ENCODE measurements at regions not wholly inside any gene's neighbourhood (a gene's known extent, or its start where the extent isn't known, plus 50 kb on each side); places are given as distances from the start of the nearest gene placed in this dataset.

DNA sequence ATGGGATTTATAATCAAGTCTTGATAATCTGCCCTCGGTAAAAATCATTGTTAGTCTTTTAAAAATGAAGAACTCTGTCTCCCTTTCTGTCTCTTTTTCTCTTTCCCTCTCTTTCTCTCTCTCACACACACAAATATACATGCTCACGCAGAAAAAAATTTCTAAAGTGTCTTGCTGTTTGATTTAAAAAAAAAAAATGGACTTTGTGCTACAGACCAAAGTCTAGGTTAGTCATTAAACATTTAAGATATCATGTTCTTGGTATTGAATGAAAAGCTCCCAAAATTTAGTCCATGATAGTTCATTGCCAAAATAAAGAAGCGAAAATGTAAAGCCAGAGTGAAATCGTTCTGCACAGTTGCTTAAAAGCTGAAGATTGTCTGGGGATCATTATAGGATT is 665.8 kb downstream of the SORCS1 start:
- TF ChIP-seq, protein P1, sequence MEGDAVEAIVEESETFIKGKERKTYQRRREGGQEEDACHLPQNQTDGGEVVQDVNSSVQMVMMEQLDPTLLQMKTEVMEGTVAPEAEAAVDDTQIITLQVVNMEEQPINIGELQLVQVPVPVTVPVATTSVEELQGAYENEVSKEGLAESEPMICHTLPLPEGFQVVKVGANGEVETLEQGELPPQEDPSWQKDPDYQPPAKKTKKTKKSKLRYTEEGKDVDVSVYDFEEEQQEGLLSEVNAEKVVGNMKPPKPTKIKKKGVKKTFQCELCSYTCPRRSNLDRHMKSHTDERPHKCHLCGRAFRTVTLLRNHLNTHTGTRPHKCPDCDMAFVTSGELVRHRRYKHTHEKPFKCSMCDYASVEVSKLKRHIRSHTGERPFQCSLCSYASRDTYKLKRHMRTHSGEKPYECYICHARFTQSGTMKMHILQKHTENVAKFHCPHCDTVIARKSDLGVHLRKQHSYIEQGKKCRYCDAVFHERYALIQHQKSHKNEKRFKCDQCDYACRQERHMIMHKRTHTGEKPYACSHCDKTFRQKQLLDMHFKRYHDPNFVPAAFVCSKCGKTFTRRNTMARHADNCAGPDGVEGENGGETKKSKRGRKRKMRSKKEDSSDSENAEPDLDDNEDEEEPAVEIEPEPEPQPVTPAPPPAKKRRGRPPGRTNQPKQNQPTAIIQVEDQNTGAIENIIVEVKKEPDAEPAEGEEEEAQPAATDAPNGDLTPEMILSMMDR (IDR thresholded peaks at IDR 0.05; ENCODE audit: low read length, missing control alignments), result no peak
- no peak for DNase-seq (ENCODE audit: low read depth)
- H3K4me3 ChIP-seq (replicated peaks; ENCODE audit: low read depth, low read length), result no peak overlapping the region

- H3K4me3 ChIP-seq (replicated peaks; ENCODE audit: low read depth, low read length), result no peak overlapping the region
- TF ChIP-seq, protein P1 (IDR thresholded peaks at IDR 0.05; ENCODE audit: low read length, missing control alignments), result no peak
- no peak for DNase-seq (ENCODE audit: low read depth)
Observed at GRCh38 chr10:106495931-106496330, 668.6 kb downstream of the SORCS1 start.

DNA sequence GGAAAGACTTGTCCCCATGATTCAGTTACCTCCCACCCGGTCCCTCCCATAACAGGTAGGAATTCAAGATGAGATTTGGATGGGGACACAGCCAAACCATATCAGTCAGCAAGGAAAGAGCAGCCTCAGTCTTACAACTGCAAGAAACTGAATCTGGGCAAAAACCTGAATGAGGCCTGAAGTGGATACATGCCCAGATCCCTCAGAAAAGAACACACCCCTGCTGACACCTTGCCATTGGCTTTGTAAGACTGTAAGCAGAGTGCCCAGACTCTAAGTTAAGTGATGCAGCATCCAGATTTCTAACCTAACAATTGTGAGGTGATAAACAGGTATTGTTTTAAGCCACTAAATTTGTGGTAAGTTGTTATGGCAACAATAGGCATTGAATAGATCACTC is 670.8 kb downstream of the SORCS1 start:
- TF ChIP-seq, protein P1 (IDR thresholded peaks at IDR 0.05; ENCODE audit: low read length, missing control alignments), result no peak
- no peak for DNase-seq (ENCODE audit: low read depth)
- no peak overlapping the region for H3K4me3 ChIP-seq (replicated peaks; ENCODE audit: low read depth, low read length)

DNA sequence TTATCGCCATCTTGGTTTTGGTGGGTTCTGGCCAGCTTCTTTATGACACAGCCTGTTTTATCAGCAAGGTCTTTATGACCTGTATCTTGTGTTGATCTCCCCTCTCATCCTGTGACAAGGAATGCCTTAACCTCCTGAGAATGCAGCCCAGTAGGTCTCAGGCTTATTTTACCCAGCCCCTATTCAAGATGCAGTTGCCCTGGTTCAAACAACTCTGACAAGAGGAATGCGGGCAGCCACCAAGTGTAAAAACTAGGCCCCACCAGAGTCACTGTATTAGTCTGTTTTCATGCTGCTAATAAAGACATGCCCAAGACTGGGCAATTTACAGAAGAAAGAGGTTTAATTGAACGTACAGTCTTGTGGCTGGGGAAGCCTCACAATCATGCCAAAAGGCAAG is 671.3 kb downstream of the SORCS1 start:
- H3K4me3 ChIP-seq (replicated peaks; ENCODE audit: low read depth, low read length), result no peak overlapping the region
- TF ChIP-seq, protein P1 (IDR thresholded peaks at IDR 0.05; ENCODE audit: low read length, missing control alignments), result no peak
- DNase-seq (ENCODE audit: low read depth), result no peak

GRCh38 chr10:106487726-106488125 is 676.8 kb downstream of the SORCS1 start:
- no peak for DNase-seq (ENCODE audit: low read depth)
- TF ChIP-seq, protein P1 (IDR thresholded peaks at IDR 0.05; ENCODE audit: low read length, missing control alignments), result no peak

GRCh38 chr10:106481598-106482275 is 682.8 kb downstream of the SORCS1 start:
- DNase-seq (ENCODE audit: low read depth), result no peak
- TF ChIP-seq, protein P1 (IDR thresholded peaks at IDR 0.05; ENCODE audit: low read length, missing control alignments), result no peak
- no peak overlapping the region for H3K4me3 ChIP-seq (replicated peaks; ENCODE audit: low read depth, low read length)

More at GRCh38 chr10:106487726-106488125, 676.8 kb downstream of the SORCS1 start:
- no peak overlapping the region for H3K4me3 ChIP-seq (replicated peaks; ENCODE audit: low read depth, low read length)

GRCh38 chr10:106479636-106480035 is 684.9 kb downstream of the SORCS1 start:
- TF ChIP-seq, protein P1 (IDR thresholded peaks at IDR 0.05; ENCODE audit: low read length, missing control alignments), result no peak
- H3K4me3 ChIP-seq (replicated peaks; ENCODE audit: low read depth, low read length), result no peak overlapping the region
- DNase-seq (ENCODE audit: low read depth), result peak; percentile 11
